ENCODE measurements at regions not wholly inside any gene's neighbourhood (a gene's known extent, or its start where the extent isn't known, plus 50 kb on each side); places are given as distances from the start of the nearest gene placed in this dataset.

GRCh38 chr9:18405240-18405639, 68.7 kb upstream of the ADAMTSL1 start:
- DNase-seq (ENCODE audit: low read depth in 2 of 2): peak; percentile 36 to 41
- no peak overlapping the region for H3K4me3 ChIP-seq (replicated peaks in 1 of 2; ENCODE audit: low read depth in 2 of 2, low read length in 2 of 2)
- TF ChIP-seq, protein P1, sequence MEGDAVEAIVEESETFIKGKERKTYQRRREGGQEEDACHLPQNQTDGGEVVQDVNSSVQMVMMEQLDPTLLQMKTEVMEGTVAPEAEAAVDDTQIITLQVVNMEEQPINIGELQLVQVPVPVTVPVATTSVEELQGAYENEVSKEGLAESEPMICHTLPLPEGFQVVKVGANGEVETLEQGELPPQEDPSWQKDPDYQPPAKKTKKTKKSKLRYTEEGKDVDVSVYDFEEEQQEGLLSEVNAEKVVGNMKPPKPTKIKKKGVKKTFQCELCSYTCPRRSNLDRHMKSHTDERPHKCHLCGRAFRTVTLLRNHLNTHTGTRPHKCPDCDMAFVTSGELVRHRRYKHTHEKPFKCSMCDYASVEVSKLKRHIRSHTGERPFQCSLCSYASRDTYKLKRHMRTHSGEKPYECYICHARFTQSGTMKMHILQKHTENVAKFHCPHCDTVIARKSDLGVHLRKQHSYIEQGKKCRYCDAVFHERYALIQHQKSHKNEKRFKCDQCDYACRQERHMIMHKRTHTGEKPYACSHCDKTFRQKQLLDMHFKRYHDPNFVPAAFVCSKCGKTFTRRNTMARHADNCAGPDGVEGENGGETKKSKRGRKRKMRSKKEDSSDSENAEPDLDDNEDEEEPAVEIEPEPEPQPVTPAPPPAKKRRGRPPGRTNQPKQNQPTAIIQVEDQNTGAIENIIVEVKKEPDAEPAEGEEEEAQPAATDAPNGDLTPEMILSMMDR (IDR thresholded peaks at IDR 0.05; ENCODE audit: low read depth, low read length): no peak

DNA sequence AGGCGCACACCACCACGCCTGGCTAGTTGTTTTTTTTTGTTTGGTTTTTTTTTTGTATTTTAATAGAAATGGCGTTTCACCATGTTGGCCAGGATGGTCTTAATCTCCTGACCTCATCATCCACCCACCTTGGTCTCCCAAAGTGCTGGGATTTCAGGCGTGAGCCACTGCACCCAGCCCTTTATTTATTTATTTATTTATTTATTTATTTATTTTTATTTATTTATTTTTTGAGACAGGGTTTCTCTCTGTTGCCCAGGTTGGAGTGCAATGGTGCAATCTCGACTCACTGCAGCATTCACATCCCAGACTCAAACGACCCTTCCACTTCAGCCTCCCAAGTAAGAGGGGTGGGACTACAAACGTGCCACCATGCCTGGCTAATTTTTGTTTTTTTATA, 63.0 kb upstream of the ADAMTSL1 start:
- no peak overlapping the region for H3K4me3 ChIP-seq (replicated peaks in 1 of 2; ENCODE audit: low read depth in 2 of 2, low read length in 2 of 2)
- TF ChIP-seq, protein P1 (IDR thresholded peaks at IDR 0.05; ENCODE audit: low read depth, low read length): no peak
- DNase-seq (ENCODE audit: low read depth in 2 of 2): no peak

DNA sequence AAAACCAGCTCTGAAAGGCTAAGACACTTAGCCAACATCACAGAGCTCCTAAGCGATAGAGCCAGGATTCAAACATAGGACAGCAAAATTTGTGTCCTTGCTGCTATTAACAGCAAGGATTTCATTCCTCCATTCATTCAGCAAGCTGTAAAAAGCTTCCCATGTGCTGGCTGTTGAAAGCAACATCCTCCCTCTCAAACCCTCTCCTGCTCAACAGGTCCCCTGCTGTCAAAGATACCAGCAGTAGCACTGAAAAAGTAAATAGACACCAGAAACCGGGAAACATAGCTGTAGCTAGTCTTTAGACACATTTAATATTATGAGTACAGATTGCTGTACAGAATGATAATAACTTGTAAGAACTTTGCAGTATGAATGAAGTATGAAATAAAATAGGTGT, 52.6 kb upstream of the ADAMTSL1 start:
- TF ChIP-seq, protein P1 (IDR thresholded peaks at IDR 0.05; ENCODE audit: low read depth, low read length): no peak
- no peak overlapping the region for H3K4me3 ChIP-seq (replicated peaks in 1 of 2; ENCODE audit: low read depth in 2 of 2, low read length in 2 of 2)
- no peak for DNase-seq (ENCODE audit: low read depth in 2 of 2)

DNA sequence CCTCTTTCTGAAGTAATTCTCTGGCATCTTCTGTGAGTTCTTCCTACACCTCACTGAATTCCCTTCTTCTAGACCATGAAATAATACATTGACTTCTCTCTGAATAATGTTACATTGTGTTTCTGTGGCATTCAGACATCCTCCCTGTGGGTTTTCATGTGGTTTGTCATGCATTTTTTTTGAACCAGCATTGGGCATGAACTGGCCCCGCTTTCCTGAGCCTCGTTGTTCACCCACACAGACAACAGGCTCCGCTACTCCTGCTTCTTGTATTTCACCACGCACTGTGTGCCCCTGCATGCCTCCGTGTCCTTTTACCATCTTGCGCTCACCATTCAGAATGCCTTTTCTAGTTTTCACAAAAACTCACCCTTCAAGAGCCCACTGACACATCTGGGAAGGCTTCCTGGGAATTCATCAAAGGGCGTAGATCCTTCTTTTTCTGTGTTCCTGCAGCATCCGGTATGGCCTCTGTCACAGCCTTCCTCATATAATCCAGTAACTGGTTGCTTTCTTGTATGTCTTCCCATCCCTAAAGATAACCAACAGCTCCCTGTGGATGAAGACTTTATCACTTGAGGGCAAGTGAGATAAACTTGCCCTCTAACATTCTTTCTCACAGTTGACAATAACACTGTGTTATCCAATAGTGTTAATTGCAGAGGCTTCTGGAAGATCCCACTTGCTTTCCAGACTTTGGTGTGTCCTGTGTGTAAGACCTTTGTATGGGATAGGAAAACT, 51.5 kb upstream of the ADAMTSL1 start:
- no peak overlapping the region for H3K4me3 ChIP-seq (replicated peaks in 1 of 2; ENCODE audit: low read depth in 2 of 2, low read length in 2 of 2)
- DNase-seq (ENCODE audit: low read depth in 2 of 2): no peak
- TF ChIP-seq, protein P1 (IDR thresholded peaks at IDR 0.05; ENCODE audit: low read depth, low read length): no peak

DNA sequence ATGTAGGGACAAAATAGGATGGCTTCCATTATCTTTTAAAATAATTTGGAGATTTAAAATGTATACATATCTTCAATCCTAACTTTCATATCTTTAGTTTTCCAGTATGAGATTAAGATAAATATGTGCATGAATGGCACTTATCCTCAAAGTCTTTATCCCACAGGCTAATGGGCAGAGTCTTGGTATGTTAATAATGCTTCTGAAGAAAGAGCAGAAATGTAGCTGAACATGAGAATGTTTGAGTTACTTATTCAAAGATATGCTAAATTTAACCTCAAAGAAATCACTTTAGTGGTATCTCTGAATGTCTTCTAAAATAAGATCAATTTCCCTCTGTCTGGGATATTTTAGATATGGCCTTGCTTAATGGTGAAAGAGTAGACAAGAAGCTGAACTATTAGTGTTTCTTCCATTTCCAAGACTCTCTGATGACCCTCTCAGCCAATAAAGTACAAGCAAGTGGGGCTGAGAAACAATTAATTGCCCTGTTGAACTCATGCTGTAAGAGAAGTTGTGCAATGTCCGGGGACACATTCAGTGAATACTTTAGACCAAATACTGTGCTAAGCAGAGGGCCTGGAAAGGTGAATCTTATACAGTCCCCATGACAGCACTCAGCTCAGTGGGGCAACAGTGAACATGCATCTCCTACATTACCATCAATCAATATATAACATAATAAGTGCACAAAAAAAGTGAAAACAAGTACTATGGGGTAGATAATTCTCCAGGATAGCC, 50.0 kb upstream of the ADAMTSL1 start:
- DNase-seq (ENCODE audit: low read depth in 2 of 2): peak; percentile 22 to 33
- H3K4me3 ChIP-seq (replicated peaks in 1 of 2; ENCODE audit: low read depth in 2 of 2, low read length in 2 of 2): no peak overlapping the region

More for the DNA sequence above, 50.0 kb upstream of the ADAMTSL1 start:
- TF ChIP-seq, protein P1 (IDR thresholded peaks at IDR 0.05; ENCODE audit: low read depth, low read length): no peak
